Esophagus squamous epithelium (tissue), 4 donors: ENCODE measurements at regions not wholly inside any gene's neighbourhood (a gene's known extent, or its start where the extent isn't known, plus 50 kb on each side); places are given as distances from the start of the nearest gene placed in this dataset.

Experiments used
- CTCF ChIP-seq, 6 experiments: fragments of 450-650 bp in 4 of 6; fragments of 200-600 bp in 2 of 6; sonication (generic) in 2 of 6; IDR thresholded peaks; one replicate each; pipeline ENCODE4 v1.5.1; 2016 to 2019; ENCODE audit warnings: antibody characterized with exemption in 6 of 6, mild to moderate bottlenecking in 4 of 6, moderate library complexity in 4 of 6
- POLR2A ChIP-seq, 4 donors: fragments of 450-650 bp; IDR thresholded peaks; one replicate each; pipeline ENCODE4 v1.6.1; 2017; ENCODE audit warnings: antibody characterized with exemption in 4 of 4, mild to moderate bottlenecking in 4 of 4, moderate library complexity in 3 of 4

DNA sequence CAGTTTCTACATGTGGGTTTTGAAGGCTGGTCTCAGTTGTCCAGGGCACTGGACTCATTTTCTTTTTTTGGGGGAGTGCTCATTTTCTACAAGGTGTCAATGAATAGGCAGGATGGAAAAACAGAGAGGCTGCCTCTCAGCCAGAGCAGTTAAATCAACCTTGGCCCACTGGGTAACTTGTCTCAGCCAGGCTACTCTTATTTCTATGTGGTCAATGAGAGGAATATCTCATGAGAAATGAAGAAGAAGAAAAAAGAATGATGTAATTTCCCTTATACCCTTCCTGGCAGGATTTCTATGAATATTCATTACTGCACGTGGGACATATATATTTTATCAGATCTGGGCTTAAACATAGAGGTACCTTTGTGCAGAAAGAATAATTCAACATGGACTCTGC, 155.2 kb upstream of the E2F7 start:
- TF ChIP-seq CTCF (IDR thresholded peaks at IDR 0.05) (no peak), POLR2A (IDR thresholded peaks at IDR 0.05) (no peak)
